OCI-LY7 (cell line): ENCODE measurements at regions not wholly inside any gene's neighbourhood (a gene's known extent, or its start where the extent isn't known, plus 50 kb on each side); places are given as distances from the start of the nearest gene placed in this dataset.

Experiments
- BruUV-seq: library from RNA; stranded (reverse); fragments of 400-500 nt; replicated peaks from 2 replicates; lab custom pipeline; 2021; lab: Mats Ljungman, UMichigan
- CTCF ChIA-PET: fragments of 300-600 bp; sonication (Branson Sonifier 250); formaldehyde crosslinking; loops from one replicate; lab custom pipeline; 2022; ENCODE audit warnings: antibody characterized with exemption; ENCODE audit not compliant: unreplicated experiment; lab: Charles Lee
- POLR2A ChIA-PET: fragments of 300-600 bp; sonication (Branson Sonifier 250); formaldehyde crosslinking; loops from one replicate; lab custom pipeline; 2022; ENCODE audit warnings: antibody characterized with exemption; lab: Charles Lee
- DNase-seq: peaks from one replicate; pipeline ENCODE4 v3.0.0-alpha.2; 2015; ENCODE audit warnings: low spot score
- H2AFZ ChIP-seq: fragments of 200-600 bp; sonication (generic), shearing (Covaris generic); 2 replicates; pipeline ENCODE4 v1.6.1; 2014; ENCODE audit warnings: mild to moderate bottlenecking, antibody characterized with exemption, low read length, moderate library complexity
- H3K27ac ChIP-seq: fragments of 200-600 bp; sonication (generic); 2 replicates; pipeline ENCODE4 v1.5.1; 2014; ENCODE audit warnings: mixed run types, low read depth, mild to moderate bottlenecking, moderate library complexity, low read length, inconsistent platforms; ENCODE audit not compliant: poor library complexity, severe bottlenecking
- H3K36me3 ChIP-seq: fragments of 200-600 bp; sonication (generic); 2 replicates; pipeline ENCODE4 v1.6.1; 2014; ENCODE audit warnings: mild to moderate bottlenecking, antibody characterized with exemption, low read length, moderate library complexity, mixed read lengths; ENCODE audit not compliant: insufficient read depth
- H3K4me1 ChIP-seq: fragments of 200-600 bp; sonication (generic); 2 replicates; pipeline ENCODE4 v1.5.1; 2014; ENCODE audit warnings: mild to moderate bottlenecking, low read length; ENCODE audit not compliant: insufficient read depth, poor library complexity, severe bottlenecking
- H3K4me2 ChIP-seq: fragments of 200-600 bp; sonication (generic); 2 replicates; pipeline ENCODE4 v1.6.1; 2014; ENCODE audit warnings: mild to moderate bottlenecking, low read length
- H3K4me3 ChIP-seq: fragments of 200-600 bp; sonication (generic); 2 replicates; pipeline ENCODE4 v1.5.1; 2014; ENCODE audit warnings: mild to moderate bottlenecking, low read depth, low read length; ENCODE audit not compliant: poor library complexity, severe bottlenecking
- H3K79me2 ChIP-seq: fragments of 200-600 bp; sonication (generic); 2 replicates; pipeline ENCODE4 v1.6.1; 2016; ENCODE audit warnings: low read depth, mild to moderate bottlenecking, low read length, moderate library complexity, mixed read lengths; ENCODE audit not compliant: insufficient read depth
- H3K9me2 ChIP-seq: fragments of 200-600 bp; sonication (generic); 2 replicates; pipeline ENCODE4 v1.6.1; 2016; ENCODE audit warnings: mild to moderate bottlenecking, low read length, mixed read lengths; ENCODE audit not compliant: insufficient read depth
- H3K9me3 ChIP-seq: fragments of 200-600 bp; sonication (generic); 2 replicates; pipeline ENCODE4 v1.6.1; 2014; ENCODE audit warnings: mild to moderate bottlenecking, mixed run types, low read length, mixed read lengths
- H4K20me1 ChIP-seq: fragments of 200-600 bp; sonication (generic); 2 replicates; pipeline ENCODE4 v1.6.1; 2014; ENCODE audit warnings: mild to moderate bottlenecking, antibody characterized with exemption, low read length, moderate library complexity, mixed read lengths; ENCODE audit not compliant: insufficient read depth
- CTCF ChIP-seq: fragments of 200-600 bp; sonication (generic); conservative IDR thresholded peaks from 2 replicates; pipeline ENCODE4 v1.5.1; 2014; ENCODE audit warnings: mild to moderate bottlenecking, antibody characterized with exemption, low read length, moderate library complexity, mixed read lengths
- EZH2phosphoT487 ChIP-seq: fragments of 200-600 bp; sonication (generic); IDR thresholded peaks from 2 replicates; pipeline ENCODE4 v1.6.1; 2018; ENCODE audit warnings: low read depth, borderline replicate concordance, mild to moderate bottlenecking, mixed run types, antibody characterized with exemption, low read length, moderate library complexity, mixed read lengths
- intact Hi-C: fragments of 100-400 bp; cut with micrococcal nuclease; formaldehyde crosslinking; loops from one replicate; pipeline ENCODE4 v1.10.0; 2022; ENCODE audit not compliant: unreplicated experiment

DNA sequence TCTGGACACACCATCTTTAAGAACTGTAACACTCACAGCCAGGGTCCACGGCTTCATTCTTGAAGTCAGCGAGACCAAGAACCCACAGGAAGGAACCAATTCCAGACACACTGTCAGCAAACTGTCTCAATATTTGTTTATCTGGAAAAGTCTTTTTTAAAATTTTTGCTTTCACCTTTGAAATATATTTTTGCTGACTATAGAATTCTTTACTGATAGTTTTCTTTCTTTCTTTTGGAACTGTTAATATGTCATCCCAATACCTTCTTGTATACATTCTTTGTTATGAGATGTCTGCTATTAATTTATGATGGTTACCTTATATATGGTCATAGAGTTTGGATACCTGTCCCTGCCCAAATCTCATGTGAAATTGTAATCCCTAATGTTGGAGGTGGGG, 145.1 kb upstream of the IRX4 start:
- CTCF ChIA-PET, result no interaction called here
- BruUV-seq, result no TSS peak

GRCh38 chr5:2024986-2025721, 142.4 kb upstream of the IRX4 start:
- no peaks in the 10 kb centered on the region for H3K4me1 ChIP-seq
- H4K20me1 ChIP-seq, result no peaks in the 10 kb centered on the region
- ChIA-PET CTCF (no interaction called here), POLR2A (no interaction called here)
- H3K79me2 ChIP-seq, result no peaks in the 10 kb centered on the region
- TF ChIP-seq EZH2phosphoT487 (no peak), CTCF (no peak)
- DNase-seq, result no peak
- H3K9me3 ChIP-seq, result 0 out of 2 replicates have a peak, but pooled peaks cover 3% of the 10 kb centered on the region
- H3K4me3 ChIP-seq, result no peak overlapping the region
- H3K9me2 ChIP-seq, result no peaks in the 10 kb centered on the region
- no peak overlapping the region for H3K4me2 ChIP-seq
- H3K27ac ChIP-seq, result no peak overlapping the region
- H2AFZ ChIP-seq, result no peak overlapping the region
- intact Hi-C loops, result no loop called here
- BruUV-seq, result no TSS peak
- H3K36me3 ChIP-seq, result no peaks in the 10 kb centered on the region

More for the DNA sequence above, 145.1 kb upstream of the IRX4 start:
- no peak overlapping the region for H3K4me3 ChIP-seq
- no peaks in the 10 kb centered on the region for H3K36me3 ChIP-seq
- H2AFZ ChIP-seq, result no peak overlapping the region
- DNase-seq, result no peak
- no peaks in the 10 kb centered on the region for H4K20me1 ChIP-seq
- H3K4me1 ChIP-seq, result no peaks in the 10 kb centered on the region
- intact Hi-C loops, result no loop called here
- no peak overlapping the region for H3K4me2 ChIP-seq
- H3K9me2 ChIP-seq, result no peaks in the 10 kb centered on the region
- no peaks in the 10 kb centered on the region for H3K79me2 ChIP-seq
- no peak overlapping the region for H3K27ac ChIP-seq
- 0 out of 2 replicates have a peak, but pooled peaks cover 3% of the 10 kb centered on the region for H3K9me3 ChIP-seq
- TF ChIP-seq EZH2phosphoT487, result no peak
- no peak for TF ChIP-seq CTCF
- POLR2A ChIA-PET, result no interaction called here

GRCh38 chr5:2023196-2023595, 140.5 kb upstream of the IRX4 start:
- no peak overlapping the region for H3K4me2 ChIP-seq
- H3K79me2 ChIP-seq, result no peaks in the 10 kb centered on the region
- no peaks in the 10 kb centered on the region for H3K36me3 ChIP-seq
- H3K4me3 ChIP-seq, result no peak overlapping the region
- BruUV-seq, result no TSS peak
- 0 out of 2 replicates have a peak, but pooled peaks cover 3% of the 10 kb centered on the region for H3K9me3 ChIP-seq
- DNase-seq, result no peak
- POLR2A ChIA-PET, result no interaction called here
- H4K20me1 ChIP-seq, result no peaks in the 10 kb centered on the region
- CTCF ChIA-PET, result no interaction called here
- TF ChIP-seq CTCF (no peak), EZH2phosphoT487 (no peak)
- H3K4me1 ChIP-seq, result no peaks in the 10 kb centered on the region
- no peak overlapping the region for H3K27ac ChIP-seq
- no peaks in the 10 kb centered on the region for H3K9me2 ChIP-seq
- intact Hi-C loops, result no loop called here
- no peak overlapping the region for H2AFZ ChIP-seq
